Stimulated activated naive CD4-positive, alpha-beta T cell (primary cell): ENCODE measurements at regions not wholly inside any gene's neighbourhood (a gene's known extent, or its start where the extent isn't known, plus 50 kb on each side); places are given as distances from the start of the nearest gene placed in this dataset.

Source experiments
- DNase-seq, 6 experiments: peaks; one replicate each; lab custom pipeline; 2025; lab: John Stamatoyannopoulos, UW

- DNase-seq, result no peak
Observed at GRCh38 chr3:13152826-13153710, 79.8 kb upstream of the IQSEC1 start.

DNA sequence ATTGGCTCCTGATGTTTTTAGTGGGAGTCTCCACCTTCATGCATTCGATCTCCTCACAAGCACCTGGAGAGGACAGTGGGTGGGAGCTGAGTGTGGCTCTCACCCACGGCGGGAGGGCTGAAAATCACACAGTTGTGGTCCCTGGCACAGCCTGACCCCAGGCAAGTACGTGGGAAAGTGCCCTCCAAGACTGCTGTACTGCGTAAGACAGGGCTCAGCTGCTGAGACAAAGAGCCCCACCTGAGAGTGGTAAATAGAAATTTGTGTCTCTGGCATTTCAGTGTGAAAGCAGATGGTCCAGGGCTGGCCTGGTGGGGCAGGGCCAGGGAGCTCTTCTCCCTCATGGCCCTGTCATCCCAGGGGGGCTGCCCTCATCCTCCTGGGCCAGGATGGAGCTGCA, 77.4 kb upstream of the IQSEC1 start:
- DNase-seq, result no peak

- no peak for DNase-seq
Observed at GRCh38 chr3:13149330-13150108, 76.3 kb upstream of the IQSEC1 start.

DNA sequence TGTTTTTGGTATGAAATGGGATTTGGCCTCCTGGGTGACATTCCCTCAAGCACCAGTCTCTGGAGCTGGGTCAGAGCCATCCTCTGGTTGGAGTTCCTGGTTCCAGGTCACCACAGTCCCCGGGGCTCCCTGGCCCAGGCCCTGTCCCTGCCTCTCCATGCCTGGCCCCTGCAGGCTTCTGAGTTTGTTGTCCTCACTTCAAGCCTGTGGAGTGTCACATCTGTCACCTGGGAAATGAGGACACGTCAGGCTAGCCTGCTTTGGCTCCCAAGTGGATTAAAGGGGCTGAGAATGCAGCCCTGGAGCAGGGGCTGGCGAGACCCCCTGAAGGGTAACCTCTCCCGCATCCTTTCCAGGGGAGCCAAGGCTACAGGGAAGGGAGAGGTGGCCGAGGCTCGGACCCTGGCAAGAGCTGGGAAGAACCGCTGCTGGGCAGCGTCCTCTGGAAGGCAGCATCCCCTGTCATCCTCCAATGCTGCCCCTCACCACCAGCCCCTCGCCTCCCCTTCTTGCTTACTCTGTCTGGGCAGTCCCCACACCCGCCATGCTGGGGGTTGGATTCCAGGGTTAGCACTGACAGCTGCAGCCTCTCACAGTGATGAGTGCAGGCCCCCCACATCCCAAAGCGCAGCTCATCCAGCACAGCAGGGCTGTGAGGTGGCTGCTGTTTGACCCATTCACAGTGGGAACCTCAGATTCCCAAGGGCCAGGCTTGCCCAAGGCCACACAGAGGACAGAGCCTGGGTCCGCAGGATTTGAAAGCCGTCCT, 75.5 kb upstream of the IQSEC1 start:
- no peak for DNase-seq

DNA sequence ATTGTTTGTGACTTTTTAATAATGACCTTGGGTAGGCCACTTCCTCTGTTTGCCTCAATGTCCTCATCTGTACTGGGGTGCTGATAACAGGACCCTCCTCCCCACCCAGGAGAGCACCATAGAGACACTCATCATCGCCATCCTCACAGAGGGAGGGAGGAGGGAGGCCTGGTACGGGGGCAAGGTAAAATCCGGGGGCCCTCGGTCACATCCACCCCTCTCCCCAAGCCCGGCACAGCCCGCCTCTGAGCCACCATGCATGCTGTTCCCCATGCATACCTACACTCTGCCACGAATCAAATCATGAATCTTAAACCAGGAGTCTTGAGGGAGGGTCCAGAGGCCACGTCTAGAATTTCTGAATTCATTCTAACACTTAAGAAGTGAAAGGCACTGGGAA, 74.9 kb upstream of the IQSEC1 start:
- no peak for DNase-seq

GRCh38 chr3:13147344-13147743, 74.1 kb upstream of the IQSEC1 start:
- no peak for DNase-seq

- no peak for DNase-seq
Observed at GRCh38 chr3:13146643-13147143, 73.5 kb upstream of the IQSEC1 start.

DNA sequence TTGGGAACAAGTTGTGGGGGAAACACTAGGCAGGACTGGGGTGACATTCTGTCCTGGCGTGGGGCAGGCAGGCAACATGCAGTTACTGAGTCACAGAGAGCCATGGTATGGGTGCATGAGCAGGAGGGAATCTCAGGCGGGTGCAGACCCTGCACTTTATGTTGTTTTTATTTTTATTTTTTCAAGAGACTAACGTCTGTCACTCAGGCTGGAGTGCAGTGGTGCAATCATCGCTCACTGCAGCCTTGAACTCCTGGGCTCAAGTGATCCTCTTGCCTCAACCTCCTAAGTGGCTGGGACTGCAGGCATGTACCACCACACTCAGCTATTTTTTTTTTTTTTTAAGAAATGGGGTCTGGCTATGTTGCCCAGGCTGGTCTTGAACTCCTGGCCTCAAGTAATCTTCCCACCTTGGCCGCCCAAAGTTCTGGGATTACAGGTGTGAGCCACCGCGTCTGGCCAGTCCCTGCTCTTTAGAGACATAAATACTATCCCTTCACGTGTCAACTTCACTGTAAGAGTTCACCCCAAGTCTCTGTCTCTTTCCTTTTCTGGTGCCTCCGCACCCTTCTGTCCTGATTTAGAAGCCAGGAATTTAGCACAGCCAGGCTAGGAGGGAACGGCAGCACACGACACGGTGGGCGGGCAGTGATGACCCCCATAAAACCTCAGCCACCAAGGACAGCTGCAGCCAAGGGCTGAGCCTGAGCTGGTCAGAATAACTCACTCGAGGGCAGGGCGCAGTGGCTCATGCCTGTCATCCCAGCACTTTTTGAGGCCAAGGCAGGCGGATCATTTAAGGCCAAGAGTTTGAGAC, 72.8 kb upstream of the IQSEC1 start:
- DNase-seq, result no peak

DNA sequence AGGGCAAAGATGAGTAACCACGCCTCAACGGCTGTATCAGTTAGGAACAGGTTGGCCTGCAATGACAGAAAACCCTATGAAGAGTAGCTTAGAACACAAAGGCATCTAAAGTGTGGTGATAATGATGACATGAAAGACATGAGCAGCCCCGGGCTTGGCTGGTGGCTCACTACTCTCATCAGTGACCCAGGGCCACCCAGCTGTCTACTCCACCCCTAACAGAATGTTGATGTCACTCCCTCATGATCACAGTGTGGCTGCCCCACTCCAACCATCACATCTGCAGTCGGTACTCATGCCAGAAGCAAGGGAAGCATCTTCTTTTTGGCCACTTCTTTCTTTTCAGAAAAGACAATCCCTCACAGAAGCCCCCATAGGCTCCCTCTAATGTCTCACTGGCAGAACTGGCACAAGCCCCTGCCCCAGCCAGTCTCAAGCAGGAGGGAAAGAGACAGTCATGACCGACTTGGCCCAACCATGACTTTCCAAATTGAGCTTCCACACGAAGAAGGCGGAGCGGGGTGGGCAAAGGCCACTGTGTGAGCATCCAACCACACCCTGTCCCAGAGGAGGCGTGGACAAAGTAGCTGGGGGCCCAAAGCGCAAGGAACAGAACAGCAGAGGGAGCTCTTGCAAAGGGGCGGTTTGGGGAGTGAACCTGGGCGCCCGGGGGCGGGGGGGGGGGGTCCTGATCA, 72.0 kb upstream of the IQSEC1 start:
- DNase-seq, result no peak

- no peak for DNase-seq
Observed at GRCh38 chr3:13144163-13145023, 71.2 kb upstream of the IQSEC1 start.

GRCh38 chr3:13143381-13144004, 70.3 kb upstream of the IQSEC1 start:
- DNase-seq, result no peak

GRCh38 chr3:13142552-13143380, 69.5 kb upstream of the IQSEC1 start:
- no peak for DNase-seq

GRCh38 chr3:13141991-13142412, 68.8 kb upstream of the IQSEC1 start:
- no peak for DNase-seq

GRCh38 chr3:13141183-13141582, 68.0 kb upstream of the IQSEC1 start:
- no peak for DNase-seq

DNA sequence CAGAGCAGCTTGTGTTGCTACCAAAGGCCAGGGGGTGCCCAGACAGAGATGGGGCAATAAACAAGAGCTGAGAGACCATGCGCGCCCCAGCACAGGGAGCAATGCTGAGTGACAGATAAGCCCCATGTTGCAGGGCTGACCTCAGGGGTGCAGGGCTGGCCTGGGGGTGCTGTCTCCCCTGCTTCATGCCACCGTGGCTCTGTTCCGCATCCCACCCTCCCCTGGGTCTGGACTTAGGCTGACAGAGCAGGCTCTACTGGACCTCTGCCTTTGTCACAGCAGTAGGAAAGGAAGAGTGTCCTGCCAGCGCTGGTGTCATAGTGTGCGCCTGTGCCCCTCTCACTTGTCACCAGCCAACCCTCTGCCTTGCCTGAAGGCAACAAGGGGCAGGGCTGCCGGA, 67.4 kb upstream of the IQSEC1 start:
- no peak for DNase-seq

- DNase-seq, result no peak
Observed at GRCh38 chr3:13139471-13140065, 66.3 kb upstream of the IQSEC1 start.

DNA sequence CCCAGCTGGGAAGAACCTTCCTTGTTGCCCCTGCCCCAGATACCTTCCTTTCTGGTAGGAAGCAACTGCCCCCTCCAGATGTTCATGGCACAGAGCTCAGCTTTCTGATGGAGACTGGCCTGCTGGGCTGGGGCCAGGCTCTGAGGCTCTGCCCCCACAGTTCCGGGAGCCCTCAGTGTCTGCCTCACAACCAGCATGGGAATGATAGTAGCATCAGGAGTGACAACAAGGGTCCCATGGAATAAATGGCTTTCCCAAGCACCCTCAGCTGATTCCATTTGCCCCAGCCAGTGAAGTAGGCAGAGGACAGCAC, 65.6 kb upstream of the IQSEC1 start:
- no peak for DNase-seq
